ENCODE measurements at regions not wholly inside any gene's neighbourhood (a gene's known extent, or its start where the extent isn't known, plus 50 kb on each side); places are given as distances from the start of the nearest gene placed in this dataset.
"Not testable (repeated sequence)": the region's sequence is repeated elsewhere in the genome, so short reads cannot be mapped to it uniquely, and the experiment has no call there.

DNA sequence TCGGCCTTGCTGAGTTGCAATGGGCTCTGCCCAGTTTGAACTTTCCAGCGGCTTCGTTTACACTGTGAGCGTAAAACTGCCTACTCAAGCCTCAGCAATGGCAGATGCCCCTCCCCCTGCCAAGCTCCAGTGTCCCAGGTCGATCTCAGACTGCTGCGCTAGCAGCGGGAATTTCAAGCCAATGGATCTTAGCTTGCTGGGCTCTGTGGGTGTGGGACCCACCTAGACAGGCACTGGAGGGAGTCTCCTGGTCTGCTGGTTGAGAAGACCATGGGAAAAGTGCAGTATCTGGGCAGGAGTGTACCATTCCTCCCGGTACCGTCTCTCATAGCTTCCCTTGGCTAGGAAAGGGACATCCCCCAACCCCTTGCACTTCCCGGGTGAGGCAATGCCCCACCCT is 88.2 kb downstream of the KLHL28 start:
- no peak for DNase-seq

DNA sequence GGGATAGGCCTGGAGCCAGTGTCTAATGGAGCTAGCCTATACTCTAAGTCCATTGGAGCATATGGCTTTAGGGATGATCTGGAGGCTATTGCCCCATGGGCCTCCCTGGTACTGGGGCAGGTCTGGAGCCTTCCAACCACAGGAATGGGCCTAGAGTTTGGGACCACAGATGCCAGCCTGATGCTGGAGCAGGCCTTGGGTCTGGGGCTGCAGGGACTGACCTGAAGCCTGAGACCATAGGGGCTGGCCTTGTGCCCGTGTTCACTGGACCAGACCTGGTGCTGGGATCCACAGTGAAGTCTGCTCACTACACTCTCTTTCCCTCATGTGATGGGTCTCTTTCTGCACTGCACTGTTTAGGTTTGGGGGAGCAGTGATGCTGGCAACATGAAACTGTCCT is 95.0 kb downstream of the KLHL28 start:
- no peak for DNase-seq

DNA sequence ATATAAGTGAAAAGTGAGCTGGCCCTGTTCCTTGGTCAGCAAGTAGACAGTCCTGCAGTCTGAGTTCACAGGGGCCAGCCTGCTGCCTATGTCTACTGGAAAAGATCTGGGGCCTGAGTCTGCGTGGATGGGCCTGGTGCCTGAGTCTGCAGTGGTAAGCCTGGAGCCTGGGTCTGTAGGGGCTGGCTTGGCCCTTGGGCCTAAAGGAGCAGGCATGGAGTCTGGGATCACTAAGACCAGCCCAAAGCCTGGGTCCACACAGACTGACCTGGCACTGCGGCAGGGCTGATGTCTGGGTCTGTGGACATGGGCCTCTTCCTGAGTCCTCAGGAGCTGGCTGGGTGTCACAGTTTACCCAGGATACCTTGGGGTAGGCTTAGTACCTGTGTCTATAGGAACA is 95.4 kb downstream of the KLHL28 start:
- no peak for DNase-seq

DNA sequence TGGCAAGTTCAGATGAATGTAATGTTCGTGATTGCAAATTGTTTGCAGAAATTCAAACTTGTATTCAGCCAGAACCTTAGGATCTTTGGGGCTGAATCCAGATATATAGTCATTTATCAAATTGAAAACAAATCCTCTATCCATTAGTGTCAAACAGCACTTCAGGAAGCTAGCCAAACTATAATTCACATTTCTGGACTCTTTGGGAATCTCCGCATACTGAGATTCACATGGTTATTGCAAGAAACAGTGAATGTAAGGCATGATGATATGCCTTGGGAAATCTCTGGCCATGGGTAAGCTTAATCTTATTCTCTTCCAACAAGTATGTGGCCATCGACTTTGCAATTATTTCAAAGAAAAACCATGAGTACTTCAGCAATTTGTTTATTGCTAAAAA is 98.5 kb downstream of the KLHL28 start:
- DNase-seq = no peak

DNA sequence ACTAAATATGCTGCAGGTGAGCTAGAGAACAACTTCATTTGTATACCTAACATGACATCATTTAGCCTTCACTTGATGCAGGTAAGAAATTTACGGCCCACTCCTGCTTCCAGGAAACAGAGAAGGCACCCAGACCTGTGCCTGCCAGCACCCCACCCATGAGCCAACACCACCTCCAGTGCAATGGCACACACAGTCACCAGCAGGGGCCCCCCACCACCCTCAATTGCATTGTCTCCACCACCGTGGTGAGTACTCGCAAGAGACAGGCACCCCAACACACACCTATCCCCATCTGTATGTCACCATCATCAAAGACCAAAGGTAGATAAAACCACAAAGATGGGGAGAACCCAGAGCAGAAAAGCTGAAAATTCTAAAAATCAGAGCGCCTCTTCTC is 107.6 kb downstream of the KLHL28 start:
- no peak for DNase-seq

DNA sequence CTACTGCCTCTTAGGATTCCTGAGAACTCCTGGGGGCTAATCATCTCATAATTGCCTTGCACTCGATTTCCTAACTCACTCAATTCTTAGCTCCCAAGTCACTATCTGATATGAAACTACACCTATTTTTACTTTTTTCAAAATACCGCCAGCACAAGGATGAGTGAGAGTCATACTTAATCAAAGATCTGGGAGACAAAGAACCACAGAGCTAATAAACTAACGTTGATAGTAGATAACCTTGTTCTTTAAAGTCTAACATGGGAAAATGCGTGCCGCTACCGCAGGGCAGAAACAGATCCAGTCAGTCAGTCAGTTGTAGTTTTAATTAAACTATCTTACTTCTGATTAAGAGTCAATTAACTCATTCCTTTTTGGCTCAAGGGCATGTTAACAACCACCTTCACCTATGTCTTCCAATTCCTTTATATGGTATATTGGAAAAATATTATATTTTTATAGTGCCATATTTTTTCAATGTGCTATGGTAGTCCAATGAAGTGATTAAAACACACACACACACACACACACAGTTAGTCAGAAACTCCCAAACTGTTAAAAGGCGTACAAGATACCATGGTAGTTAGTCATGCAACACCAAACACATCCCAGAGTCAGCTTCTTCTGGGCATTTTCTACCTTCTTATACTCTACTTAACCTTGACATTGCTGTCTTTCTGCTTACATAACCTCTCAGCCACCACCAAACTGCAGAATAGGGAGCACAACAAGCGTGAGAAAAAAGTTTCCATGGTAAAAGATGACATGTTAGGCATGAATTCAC is 114.0 kb downstream of the KLHL28 start:
- DNase-seq = no peak

GRCh38 chr14:44846232-44846824 is 115.4 kb downstream of the KLHL28 start:
- peak; percentile 61 for DNase-seq

DNA sequence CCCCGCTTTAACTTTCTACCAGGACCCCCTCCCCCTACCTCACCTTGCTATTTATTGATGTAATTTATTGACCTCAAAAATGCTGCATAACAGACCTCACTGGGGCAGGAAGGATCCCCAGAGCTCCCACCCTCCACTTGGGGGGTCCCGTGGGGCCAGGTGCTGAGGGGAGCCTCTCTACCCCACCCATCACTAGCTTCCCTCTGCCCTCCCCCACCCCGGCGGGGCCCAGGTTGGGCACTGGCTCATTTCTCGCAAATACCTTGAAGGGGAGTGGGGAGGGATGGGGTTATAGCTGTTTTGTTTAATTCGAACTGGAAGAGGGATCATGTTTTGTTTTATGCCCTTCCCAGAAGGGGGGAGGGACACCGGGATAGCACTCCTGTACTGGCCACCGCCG is 125.8 kb downstream of the KLHL28 start:
- not testable (repeated sequence) for DNase-seq

DNA sequence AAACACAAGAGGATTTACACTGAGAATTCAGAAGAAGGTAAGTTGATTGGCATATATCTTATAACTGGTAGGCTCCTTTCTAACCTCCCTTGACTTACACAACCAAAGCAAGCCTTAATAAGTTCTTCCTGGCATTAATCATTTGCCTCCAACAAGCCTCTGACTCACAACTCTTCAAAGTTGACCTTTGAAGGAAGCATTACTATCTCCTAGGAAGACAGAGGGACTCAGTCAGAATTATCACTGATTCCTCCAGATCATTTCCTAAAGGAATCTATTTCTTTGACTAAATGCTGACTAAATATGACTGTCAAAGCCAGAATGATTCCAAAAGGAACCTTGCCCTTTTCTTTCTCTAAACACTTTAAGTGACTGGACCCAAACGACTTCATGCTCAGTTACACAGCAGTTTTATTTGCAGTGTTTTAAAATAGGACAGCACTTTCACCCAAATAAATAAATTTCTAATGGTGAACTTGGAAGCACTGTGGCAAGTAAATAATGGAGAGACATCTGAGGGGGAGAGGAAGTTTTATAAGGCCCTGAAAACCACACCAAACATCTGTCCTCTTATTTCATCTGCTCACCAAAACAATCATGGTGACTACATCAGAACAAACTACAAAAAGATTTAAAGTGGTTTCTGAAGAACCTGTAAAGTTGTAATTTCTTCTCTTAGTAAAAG is 128.2 kb downstream of the KLHL28 start:
- DNase-seq = no peak

DNA sequence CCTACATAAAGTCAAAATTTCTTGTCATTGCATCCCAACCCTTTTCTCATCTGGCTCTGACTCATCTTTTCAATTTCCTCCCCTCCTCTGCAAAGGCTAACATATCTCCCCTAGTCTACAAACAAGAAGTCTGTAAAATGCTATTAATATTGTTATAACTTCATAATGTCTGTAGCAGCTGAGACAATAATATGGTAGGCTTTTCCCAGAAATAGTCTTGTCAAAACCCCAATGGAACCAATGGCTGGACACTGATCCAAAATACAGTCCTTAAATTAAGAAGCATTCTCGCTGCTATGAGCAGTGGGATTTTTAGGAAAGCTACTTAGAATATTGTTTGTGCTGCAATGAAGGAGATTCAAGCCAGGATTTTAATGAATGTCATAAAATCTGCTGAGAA is 131.4 kb downstream of the KLHL28 start:
- DNase-seq = no peak

DNA sequence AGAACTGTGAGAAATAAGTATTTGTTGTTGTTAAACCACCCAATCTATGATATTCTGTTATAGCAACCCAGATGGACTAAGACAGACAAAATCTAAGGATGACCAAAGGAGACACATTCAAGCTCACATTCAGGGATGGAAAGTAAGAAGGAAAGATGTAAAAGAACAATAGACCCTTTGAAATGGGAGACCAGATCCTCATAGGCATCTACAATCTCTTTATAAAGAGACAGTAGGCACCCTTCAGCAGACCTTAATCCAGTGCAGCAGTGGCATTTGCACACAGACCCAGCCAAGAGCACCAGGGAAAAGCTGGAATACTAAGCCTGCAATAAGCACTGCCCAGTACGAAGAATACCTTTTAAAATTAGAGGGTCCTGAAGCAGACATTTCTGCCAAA is 132.7 kb downstream of the KLHL28 start:
- no peak for DNase-seq

- DNase-seq = no peak
These were observed 133.7 kb downstream of the KLHL28 start for GRCh38 chr14:44828023-44828422.

DNA sequence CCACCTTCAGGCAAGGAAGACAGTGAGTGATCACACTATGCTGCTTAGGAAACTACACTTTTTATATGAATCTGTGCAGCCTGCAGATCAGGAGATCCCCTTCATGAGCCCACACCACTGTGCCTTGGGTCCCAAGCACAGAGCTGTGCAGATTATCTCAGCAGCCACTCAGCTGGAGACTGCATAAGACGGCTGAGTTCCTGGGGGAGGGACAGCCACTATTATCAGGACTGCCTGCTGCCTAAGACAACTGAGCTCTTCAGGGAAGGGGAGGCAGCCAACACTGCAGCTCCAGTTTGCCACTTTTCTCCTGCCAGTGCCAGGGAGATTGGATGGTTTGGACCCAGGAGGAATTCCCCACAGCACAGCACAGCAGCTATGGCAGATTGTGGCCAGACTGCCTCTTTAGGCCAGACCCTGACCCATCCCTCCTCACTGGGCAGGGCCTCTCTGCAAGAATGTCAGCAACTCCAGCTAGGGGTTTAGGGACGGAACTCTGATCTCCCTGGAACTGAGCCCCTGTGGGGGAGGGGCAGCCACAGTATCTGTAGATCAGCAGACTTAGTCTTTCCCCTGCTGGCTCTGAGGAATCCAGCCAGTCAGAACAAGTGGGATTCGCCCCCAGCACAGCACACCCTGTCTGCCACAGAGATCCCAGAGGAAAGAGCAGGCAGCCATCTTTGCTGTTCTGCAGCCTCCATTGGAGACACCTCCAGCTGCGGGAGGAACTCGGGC is 141.3 kb downstream of the KLHL28 start:
- no peak for DNase-seq

DNA sequence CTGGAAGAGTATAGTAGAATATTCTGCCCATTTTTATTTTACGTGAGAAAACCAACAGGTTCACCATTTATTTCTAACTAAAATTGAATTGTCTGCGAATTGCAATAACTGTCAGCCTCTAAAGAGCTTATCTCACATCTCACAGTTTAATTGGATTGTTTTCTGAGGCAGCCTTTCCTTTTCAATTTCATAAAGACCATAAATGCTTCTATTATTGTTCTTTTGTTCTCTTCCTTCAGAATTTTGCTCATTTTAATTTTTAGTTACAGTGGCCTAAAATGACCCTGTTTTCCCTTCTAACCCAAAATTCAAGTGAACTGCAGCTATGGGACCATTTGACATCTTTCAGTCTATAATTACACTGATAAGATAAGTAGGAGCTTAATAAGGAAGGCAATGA is 147.6 kb downstream of the KLHL28 start:
- no peak for DNase-seq

DNA sequence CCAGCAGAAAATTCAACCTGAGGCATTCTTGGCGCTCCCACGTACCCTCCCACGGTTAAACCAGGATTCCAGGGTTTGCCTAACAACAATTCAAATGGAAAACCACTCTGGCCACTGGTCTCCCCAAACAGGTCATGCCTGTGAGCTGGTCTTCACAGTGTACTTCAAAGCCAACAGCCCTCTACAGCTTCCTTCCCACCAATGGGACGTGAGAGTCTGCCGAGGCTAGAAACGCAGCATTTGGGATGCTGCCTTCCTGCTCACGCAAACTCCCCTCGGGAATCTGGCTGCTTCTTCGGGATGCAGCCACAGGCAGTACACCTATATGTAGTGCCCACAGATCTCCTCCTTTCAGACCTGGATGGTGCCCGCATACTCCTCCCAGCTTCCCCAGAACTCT is 149.1 kb downstream of the KLHL28 start:
- DNase-seq = no peak

- no peak for DNase-seq
These were observed 157.4 kb downstream of the KLHL28 start for GRCh38 chr14:44804391-44804790.

DNA sequence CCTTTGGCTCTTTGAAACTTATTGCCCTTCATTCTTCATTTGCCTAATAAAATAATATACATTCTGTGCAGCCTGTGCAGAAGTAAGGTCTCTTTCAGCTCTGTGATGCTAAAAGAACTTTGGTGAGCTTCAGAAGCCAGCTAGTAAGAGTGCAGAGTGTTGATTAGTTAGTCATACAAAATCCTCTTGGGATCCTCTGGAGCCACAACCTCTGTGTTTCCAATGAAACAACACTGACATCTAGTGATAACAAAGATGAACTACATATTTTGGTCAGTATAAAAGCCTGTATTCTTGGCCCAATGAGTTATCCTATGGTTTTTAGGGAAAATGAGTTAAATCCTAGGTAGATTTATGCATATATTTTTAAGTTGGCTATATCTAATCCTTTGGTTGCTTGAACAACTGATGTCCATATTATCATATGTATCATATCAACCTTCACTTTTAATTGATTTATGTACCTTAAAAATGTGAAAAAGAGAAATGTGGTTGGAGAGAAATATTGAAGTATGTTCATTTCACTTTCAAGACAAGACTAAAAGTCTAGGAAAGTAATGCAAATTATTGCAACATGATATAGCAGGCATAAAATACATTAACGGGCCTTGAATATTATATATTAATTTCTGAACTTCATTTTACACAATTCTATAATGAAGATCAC is 158.4 kb downstream of the KLHL28 start:
- peak; percentile 72 for DNase-seq

GRCh38 chr14:44798386-44799242 is 163.1 kb downstream of the KLHL28 start:
- no peak for DNase-seq

DNA sequence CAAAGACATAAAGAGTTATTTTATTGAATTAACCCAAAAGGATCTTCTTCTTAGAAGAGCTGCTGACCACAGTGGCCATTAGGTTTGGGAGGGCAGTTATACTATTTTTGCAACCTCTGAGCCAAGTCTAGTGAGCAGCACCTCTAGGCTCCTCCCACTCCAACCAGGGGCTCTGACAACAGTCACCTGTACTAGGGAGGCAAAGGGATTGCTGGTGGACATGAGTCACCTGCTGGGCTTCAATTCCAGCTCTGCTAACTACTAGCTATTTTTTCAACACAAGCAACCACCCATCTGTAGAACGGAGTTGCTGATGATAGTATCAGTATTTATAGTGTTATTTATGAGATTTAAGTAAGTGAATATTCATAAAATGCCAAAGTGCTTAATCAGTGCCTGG is 166.0 kb downstream of the KLHL28 start:
- DNase-seq = no peak

GRCh38 chr14:44791730-44792129 is 170.0 kb downstream of the KLHL28 start:
- DNase-seq = no peak

DNA sequence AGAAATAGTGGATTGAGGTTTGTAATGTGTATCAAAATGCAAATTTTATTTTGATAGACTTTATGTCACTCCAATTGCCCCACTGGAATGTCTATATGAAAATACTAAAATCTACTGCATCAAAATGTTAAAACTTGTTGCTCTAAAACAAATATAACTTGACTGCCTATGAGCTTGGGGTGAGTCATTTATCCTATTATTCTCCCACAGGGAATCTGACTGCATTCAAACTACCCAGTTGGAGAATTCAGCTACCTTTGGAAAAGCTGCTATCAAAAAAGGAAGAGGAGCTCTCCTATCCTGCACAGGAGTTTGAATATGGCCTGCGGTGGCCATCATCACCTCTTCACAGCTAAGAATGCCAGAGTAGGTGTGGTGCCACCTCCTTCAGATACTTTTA is 173.1 kb downstream of the KLHL28 start:
- DNase-seq = no peak

GRCh38 chr14:44785096-44785495 is 176.7 kb downstream of the KLHL28 start:
- DNase-seq = no peak

Measured in dermis blood vessel endothelial cell (primary cell).